Glutamatergic neuron (in vitro differentiated cells): ENCODE measurements at regions not wholly inside any gene's neighbourhood (a gene's known extent, or its start where the extent isn't known, plus 50 kb on each side); places are given as distances from the start of the nearest gene placed in this dataset.
"Not testable (repeated sequence)": the region's sequence is repeated elsewhere in the genome, so short reads cannot be mapped to it uniquely, and the experiment has no call there.

Experiments used
- DNase-seq: peaks from one replicate; pipeline ENCODE4 v3.0.0; 2022
- H3K27ac Mint-ChIP-seq: one replicate; pipeline ENCODE4 v1.8.0; 2020; ENCODE audit warnings: mild to moderate bottlenecking, mixed read lengths, inconsistent platforms; ENCODE audit not compliant: unreplicated experiment
- H3K27me3 Mint-ChIP-seq: one replicate; pipeline ENCODE4 v1.8.0; 2020; ENCODE audit warnings: mild to moderate bottlenecking, moderate library complexity, mixed read lengths, inconsistent platforms; ENCODE audit not compliant: unreplicated experiment
- H3K36me3 Mint-ChIP-seq: one replicate; pipeline ENCODE4 v1.8.0; 2020; ENCODE audit warnings: mild to moderate bottlenecking, mixed read lengths, inconsistent platforms; ENCODE audit not compliant: unreplicated experiment
- H3K4me1 Mint-ChIP-seq: one replicate; pipeline ENCODE4 v1.8.0; 2020; ENCODE audit warnings: mild to moderate bottlenecking, low read depth, mixed read lengths, inconsistent platforms; ENCODE audit not compliant: unreplicated experiment
- H3K4me3 Mint-ChIP-seq: one replicate; pipeline ENCODE4 v1.8.0; 2020; ENCODE audit warnings: mild to moderate bottlenecking, mixed read lengths, inconsistent platforms; ENCODE audit not compliant: unreplicated experiment
- H3K9me3 Mint-ChIP-seq: one replicate; pipeline ENCODE4 v1.8.0; 2020; ENCODE audit warnings: mild to moderate bottlenecking, moderate library complexity, mixed read lengths, inconsistent platforms; ENCODE audit not compliant: unreplicated experiment
- TF ChIP-seq, protein P1 (sequence below): fragments of 200-600 bp; sonication (generic); IDR thresholded peaks from one replicate; pipeline ENCODE4 v1.5.0; 2021; ENCODE audit not compliant: partially characterized antibody, unreplicated experiment

DNA sequence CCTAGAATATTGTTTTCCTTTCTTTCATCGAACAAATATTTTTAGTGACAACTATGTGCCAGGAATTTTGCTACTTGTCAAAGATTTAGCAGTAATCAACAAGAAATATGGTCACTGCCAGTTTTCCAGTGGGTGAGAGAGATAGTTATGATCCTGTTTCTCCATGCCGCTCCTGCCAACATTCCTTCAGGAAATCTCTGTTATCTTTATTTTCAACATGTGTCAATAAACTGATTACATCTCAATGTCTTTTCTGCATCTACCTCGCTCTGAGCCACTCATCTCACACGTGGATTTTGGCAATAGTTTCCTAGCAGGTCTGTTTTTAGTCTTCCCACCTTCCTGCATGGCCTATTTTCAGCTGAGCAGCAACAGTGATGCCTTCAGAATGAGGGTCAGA is 650.0 kb upstream of the STXBP6 start:
- Mint-ChIP-seq H3K36me3 (no peaks in the 10 kb centered on the region), H3K4me3 (no peak overlapping the region), H3K9me3 (no peaks in the 10 kb centered on the region), H3K4me1 (no peaks in the 10 kb centered on the region), H3K27me3 (no peaks in the 10 kb centered on the region), H3K27ac (no peak overlapping the region)
- TF ChIP-seq, protein P1, sequence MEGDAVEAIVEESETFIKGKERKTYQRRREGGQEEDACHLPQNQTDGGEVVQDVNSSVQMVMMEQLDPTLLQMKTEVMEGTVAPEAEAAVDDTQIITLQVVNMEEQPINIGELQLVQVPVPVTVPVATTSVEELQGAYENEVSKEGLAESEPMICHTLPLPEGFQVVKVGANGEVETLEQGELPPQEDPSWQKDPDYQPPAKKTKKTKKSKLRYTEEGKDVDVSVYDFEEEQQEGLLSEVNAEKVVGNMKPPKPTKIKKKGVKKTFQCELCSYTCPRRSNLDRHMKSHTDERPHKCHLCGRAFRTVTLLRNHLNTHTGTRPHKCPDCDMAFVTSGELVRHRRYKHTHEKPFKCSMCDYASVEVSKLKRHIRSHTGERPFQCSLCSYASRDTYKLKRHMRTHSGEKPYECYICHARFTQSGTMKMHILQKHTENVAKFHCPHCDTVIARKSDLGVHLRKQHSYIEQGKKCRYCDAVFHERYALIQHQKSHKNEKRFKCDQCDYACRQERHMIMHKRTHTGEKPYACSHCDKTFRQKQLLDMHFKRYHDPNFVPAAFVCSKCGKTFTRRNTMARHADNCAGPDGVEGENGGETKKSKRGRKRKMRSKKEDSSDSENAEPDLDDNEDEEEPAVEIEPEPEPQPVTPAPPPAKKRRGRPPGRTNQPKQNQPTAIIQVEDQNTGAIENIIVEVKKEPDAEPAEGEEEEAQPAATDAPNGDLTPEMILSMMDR: no peak
- DNase-seq: no peak

DNA sequence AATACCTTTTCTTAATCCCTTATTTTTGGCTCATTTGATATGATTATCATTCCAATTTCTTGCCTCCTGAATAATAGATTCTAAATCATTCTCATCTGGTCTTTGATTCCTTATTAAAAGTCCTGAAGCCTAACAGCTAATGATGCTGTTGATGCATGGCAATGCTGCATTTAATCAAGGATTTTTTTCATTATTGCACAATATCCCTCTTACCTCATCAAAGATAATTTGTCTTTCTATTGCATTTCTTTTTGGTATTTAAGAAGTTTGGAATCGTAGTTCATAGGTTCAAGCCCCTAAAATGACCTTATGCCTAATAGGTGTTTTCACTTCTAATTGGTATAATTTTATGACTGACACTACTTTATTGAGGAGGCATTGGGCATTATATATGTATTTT is 648.2 kb upstream of the STXBP6 start:
- Mint-ChIP-seq H3K9me3 (no peaks in the 10 kb centered on the region), H3K4me1 (no peaks in the 10 kb centered on the region), H3K27me3 (no peaks in the 10 kb centered on the region), H3K4me3 (no peak overlapping the region), H3K36me3 (no peaks in the 10 kb centered on the region), H3K27ac (no peak overlapping the region)
- TF ChIP-seq, protein P1: no peak
- no peak for DNase-seq

GRCh38 chr14:25696176-25696575 is 646.2 kb upstream of the STXBP6 start:
- TF ChIP-seq, protein P1: no peak
- no peak overlapping the region for H3K4me3 Mint-ChIP-seq
- no peak for DNase-seq
- no peaks in the 10 kb centered on the region for H3K9me3 Mint-ChIP-seq
- no peaks in the 10 kb centered on the region for H3K36me3 Mint-ChIP-seq
- H3K27ac Mint-ChIP-seq: no peak overlapping the region
- no peaks in the 10 kb centered on the region for H3K4me1 Mint-ChIP-seq
- H3K27me3 Mint-ChIP-seq: no peaks in the 10 kb centered on the region

DNA sequence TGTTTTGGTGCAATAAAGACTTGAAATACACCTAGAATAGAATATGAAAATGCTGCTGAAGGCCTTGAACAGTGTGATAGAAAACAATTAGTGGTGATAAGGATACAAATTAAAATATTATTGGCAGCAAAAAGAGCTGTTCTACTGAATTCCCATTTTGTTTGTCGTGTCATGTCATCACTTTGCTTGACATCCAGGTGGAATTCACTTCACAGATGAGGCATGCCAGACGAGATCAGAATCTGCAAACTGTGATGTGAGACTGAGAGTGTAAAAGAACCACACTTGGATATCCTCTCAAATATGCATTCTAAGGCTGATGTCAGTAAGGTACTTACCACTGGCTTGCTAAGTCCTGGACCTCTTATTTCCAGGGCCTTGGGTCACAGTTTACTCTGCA is 635.1 kb upstream of the STXBP6 start:
- DNase-seq: no peak
- Mint-ChIP-seq H3K27ac (no peak overlapping the region), H3K4me1 (no peaks in the 10 kb centered on the region), H3K9me3 (no peaks in the 10 kb centered on the region), H3K4me3 (no peak overlapping the region), H3K27me3 (peaks cover 3% of the 10 kb centered on the region), H3K36me3 (no peaks in the 10 kb centered on the region)
- TF ChIP-seq, protein P1: no peak

DNA sequence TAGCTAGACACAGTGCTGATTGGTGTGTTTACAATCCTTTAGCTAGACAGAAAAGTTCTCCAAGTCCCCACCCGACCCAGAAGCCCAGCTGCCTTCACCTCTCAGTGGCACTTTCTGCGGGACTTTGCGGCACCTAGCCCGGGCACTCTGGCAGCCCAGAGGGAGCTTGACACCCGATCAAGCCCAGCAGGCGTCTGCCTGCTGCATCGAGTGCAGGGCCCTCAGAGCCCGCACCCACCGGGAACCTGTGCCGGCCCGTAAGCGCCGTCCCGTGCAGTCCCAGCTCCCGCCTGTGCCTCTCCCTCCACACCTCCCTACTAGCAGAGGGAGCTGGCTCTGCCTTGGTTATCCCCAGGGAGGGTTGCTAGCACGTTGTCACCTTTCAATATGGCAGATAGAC is 631.0 kb upstream of the STXBP6 start:
- peaks cover 3% of the 10 kb centered on the region for H3K27me3 Mint-ChIP-seq
- no peak overlapping the region for H3K27ac Mint-ChIP-seq
- H3K4me1 Mint-ChIP-seq: no peaks in the 10 kb centered on the region
- H3K9me3 Mint-ChIP-seq: no peaks in the 10 kb centered on the region
- TF ChIP-seq, protein P1: no peak
- no peak overlapping the region for H3K4me3 Mint-ChIP-seq
- no peaks in the 10 kb centered on the region for H3K36me3 Mint-ChIP-seq
- DNase-seq: no peak

DNA sequence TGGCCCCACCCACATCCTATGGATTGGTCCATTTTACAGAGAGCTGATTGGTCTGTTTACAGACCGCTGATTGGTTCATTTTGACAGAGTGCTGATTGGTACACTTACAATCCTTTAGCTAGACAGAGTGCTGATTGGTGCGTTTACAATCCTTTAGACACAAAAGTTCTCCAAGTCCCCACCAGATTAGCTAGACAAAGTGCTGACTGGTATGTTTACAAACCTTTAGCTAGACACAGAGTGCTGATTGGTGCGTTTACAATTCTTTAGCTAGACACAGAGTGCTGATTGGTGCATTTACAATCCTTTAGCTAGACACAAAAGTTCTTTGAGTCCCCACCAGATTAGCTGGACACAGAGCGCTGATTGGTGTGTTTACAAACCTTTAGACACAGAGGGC is 630.6 kb upstream of the STXBP6 start:
- H3K4me3 Mint-ChIP-seq, H3K27me3 Mint-ChIP-seq, DNase-seq, H3K9me3 Mint-ChIP-seq, H3K36me3 Mint-ChIP-seq, H3K4me1 Mint-ChIP-seq, H3K27ac Mint-ChIP-seq: not testable (repeated sequence)
